ENCODE measurements at regions not wholly inside any gene's neighbourhood (a gene's known extent, or its start where the extent isn't known, plus 50 kb on each side); places are given as distances from the start of the nearest gene placed in this dataset.

DNA sequence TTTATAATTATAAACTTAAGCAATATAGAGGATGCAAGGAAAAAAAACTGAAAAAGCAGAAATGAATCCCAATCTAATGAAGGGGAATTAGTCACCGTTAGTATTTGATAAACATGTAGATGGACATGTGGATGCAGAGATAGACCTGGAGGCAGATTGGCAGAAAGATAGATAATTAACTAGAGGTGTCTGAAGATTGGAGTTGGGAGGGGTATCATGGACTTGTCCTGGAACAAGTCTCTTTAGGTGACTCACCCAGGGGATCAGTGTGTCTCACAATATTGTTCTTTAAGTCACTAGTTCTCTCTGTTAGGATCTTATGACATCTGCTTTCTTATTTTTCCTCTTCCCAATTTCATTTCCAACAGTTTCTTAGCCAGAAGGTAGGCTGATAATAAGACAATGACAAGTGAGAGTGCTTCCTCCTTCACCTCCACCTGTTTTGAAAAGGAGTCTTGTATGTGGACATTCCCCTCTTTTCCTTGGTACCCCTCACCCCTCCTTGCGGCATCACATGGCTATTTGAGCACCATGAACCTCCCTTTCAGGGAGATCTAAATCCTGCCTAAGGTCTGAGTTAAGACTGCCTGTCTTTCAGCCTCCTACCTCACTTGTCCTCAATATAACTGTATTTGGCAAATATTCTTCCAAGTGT, 987.7 kb downstream of the TSN start (continued):
- TF ChIP-seq MAZ (CRISPR knock-in tag; conservative IDR thresholded peaks at IDR 0.05 in 1 of 2, IDR thresholded peaks at IDR 0.05 in 1 of 2) (no peak), ZNF780A (CRISPR knock-in tag; IDR thresholded peaks at IDR 0.05) (no peak), DPF2 (IDR thresholded peaks at IDR 0.05) (no peak)
- TF ChIP-seq, protein P1, sequence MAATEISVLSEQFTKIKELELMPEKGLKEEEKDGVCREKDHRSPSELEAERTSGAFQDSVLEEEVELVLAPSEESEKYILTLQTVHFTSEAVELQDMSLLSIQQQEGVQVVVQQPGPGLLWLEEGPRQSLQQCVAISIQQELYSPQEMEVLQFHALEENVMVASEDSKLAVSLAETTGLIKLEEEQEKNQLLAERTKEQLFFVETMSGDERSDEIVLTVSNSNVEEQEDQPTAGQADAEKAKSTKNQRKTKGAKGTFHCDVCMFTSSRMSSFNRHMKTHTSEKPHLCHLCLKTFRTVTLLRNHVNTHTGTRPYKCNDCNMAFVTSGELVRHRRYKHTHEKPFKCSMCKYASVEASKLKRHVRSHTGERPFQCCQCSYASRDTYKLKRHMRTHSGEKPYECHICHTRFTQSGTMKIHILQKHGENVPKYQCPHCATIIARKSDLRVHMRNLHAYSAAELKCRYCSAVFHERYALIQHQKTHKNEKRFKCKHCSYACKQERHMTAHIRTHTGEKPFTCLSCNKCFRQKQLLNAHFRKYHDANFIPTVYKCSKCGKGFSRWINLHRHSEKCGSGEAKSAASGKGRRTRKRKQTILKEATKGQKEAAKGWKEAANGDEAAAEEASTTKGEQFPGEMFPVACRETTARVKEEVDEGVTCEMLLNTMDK (IDR thresholded peaks at IDR 0.05; ENCODE audit: borderline replicate concordance, insufficient read depth, low read depth, low read length, poor library complexity, severe bottlenecking): no peak

DNA sequence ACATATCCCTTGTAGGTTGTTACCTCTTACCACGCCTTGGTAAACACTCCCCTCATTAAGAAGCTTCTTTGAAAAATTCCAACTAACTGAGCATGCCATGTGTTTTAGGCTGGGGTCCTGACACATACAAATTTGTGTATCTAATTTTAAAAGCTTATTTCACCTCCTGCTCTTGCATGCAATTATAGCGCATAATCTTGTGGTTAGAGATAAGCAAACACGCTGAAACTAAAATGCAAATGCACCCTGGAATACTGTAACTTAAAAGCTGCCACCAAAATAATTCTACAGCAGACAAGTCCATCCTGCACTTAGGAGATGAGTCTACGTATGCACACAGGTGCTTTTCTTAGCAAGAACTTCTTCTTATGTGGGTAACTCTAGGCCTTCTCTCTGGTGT, 990.2 kb downstream of the TSN start:
- ATAC-seq (no peak), DNase-seq (ENCODE audit: extremely low read depth in 1 of 4, low spot score in 3 of 4) (no peak), FAIRE-seq (no peak)
- Histone ChIP-seq H3K4me1 (replicated peaks in 1 of 2; ENCODE audit: control insufficient read depth in 2 of 2, insufficient read depth in 2 of 2, low read length in 2 of 2) (no peaks in the 10 kb centered on the region), H3K4me2 (ENCODE audit: insufficient read depth, low read length) (no peak overlapping the region), H3K9me1 (ENCODE audit: control insufficient read depth, insufficient read depth, low read length) (no peaks in the 10 kb centered on the region), H4K20me1 (replicated peaks; ENCODE audit: control insufficient read depth, insufficient read depth, low read length) (no peaks in the 10 kb centered on the region), H3K36me3 (ENCODE audit: control insufficient read depth, insufficient read depth, low read length) (no peaks in the 10 kb centered on the region), H3K27me3 (ENCODE audit: control insufficient read depth in 2 of 2, insufficient read depth in 2 of 2, low read length in 2 of 2) (no peaks in the 10 kb centered on the region), H3K79me2 (ENCODE audit: control insufficient read depth, insufficient read depth, low read length) (no peaks in the 10 kb centered on the region), H3K9me3 (replicated peaks; ENCODE audit: control insufficient read depth, insufficient read depth, low read depth, low read length) (no peaks in the 10 kb centered on the region; the same call in 1 of the 2 replicates), H2AFZ (ENCODE audit: low read depth, low read length) (no peak overlapping the region), H3K4me3 (no peak overlapping the region), H3K27ac (ENCODE audit: extremely low read depth, low read depth, low read length) (no peak overlapping the region), H3K9ac (ENCODE audit: insufficient read depth in 1 of 2, low read depth in 2 of 2, low read length in 2 of 2) (no peak overlapping the region)
- WGBS (ENCODE audit: insufficient coverage, low coverage, missing lambda C conversion rate): 0% methylated on average over 4 of the region's 4 CpGs
- no TSS peak for BruUV-seq (replicated peaks)
- CTCF ChIA-PET (ENCODE audit: low intra/inter-chr PET ratio): no interaction called here
- POLR2A ChIA-PET: no interaction called here
- in situ Hi-C loops (cut with MboI) (no loop called here), intact Hi-C loops (cut with micrococcal nuclease) (no loop called here)
- TF ChIP-seq ZNF217 (CRISPR knock-in tag; IDR thresholded peaks at IDR 0.05) (no peak), RBM34 (IDR thresholded peaks at IDR 0.05; ENCODE audit: borderline replicate concordance, insufficient read depth, low read length) (no peak), HMG20B (CRISPR knock-in tag; IDR thresholded peaks at IDR 0.05) (no peak), SAP30 (IDR thresholded peaks at IDR 0.05; ENCODE audit: borderline replicate concordance, insufficient read depth, low read depth, low read length, poor library complexity, severe bottlenecking) (no peak), CBFA2T3 (IDR thresholded peaks at IDR 0.05) (no peak), FUS (optimal IDR thresholded peaks at IDR 0.05; ENCODE audit: low read depth, low read length) (no peak), MECOM (CRISPR knock-in tag; IDR thresholded peaks at IDR 0.05) (no peak), CBX2 (IDR thresholded peaks at IDR 0.05; ENCODE audit: insufficient read depth, low read length, poor library complexity, severe bottlenecking) (no peak)
- TF ChIP-seq, protein P2, sequence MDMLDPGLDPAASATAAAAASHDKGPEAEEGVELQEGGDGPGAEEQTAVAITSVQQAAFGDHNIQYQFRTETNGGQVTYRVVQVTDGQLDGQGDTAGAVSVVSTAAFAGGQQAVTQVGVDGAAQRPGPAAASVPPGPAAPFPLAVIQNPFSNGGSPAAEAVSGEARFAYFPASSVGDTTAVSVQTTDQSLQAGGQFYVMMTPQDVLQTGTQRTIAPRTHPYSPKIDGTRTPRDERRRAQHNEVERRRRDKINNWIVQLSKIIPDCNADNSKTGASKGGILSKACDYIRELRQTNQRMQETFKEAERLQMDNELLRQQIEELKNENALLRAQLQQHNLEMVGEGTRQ (CRISPR knock-in tag; IDR thresholded peaks at IDR 0.05): no peak
- TF ChIP-seq, protein P1 (IDR thresholded peaks at IDR 0.05; ENCODE audit: borderline replicate concordance, insufficient read depth, low read depth, low read length, poor library complexity, severe bottlenecking): no peak
